CD4-positive, alpha-beta memory T cell (primary cell): ENCODE measurements at regions not wholly inside any gene's neighbourhood (a gene's known extent, or its start where the extent isn't known, plus 50 kb on each side); places are given as distances from the start of the nearest gene placed in this dataset.

Source experiments
- CTCF ChIA-PET: fragments of 350-600 bp; sonication (Branson Sonifier 250); formaldehyde crosslinking; loops from one replicate; lab custom pipeline; 2021; ENCODE audit warnings: inconsistent platforms; ENCODE audit not compliant: partially characterized antibody; lab: Charles Lee
- POLR2A ChIA-PET: fragments of 350-600 bp; sonication (Branson Sonifier 250); formaldehyde crosslinking; loops from one replicate; lab custom pipeline; 2021; ENCODE audit not compliant: partially characterized antibody; lab: Charles Lee
- DNase-seq, 5 donors: peaks; one replicate each; pipeline versions ENCODE4 v3.0.0 to v3.0.0-alpha.2; 2020 to 2022; ENCODE audit warnings: mixed read lengths in 1 of 5
- H3K27ac ChIP-seq: one replicate; pipeline ENCODE4 v1.7.0; 2013; ENCODE audit warnings: low read depth, low read length
- H3K27me3 ChIP-seq: 2 replicates; pipeline ENCODE4 v1.7.0; 2013; ENCODE audit warnings: mild to moderate bottlenecking, low read length, moderate library complexity; ENCODE audit not compliant: insufficient read depth
- H3K36me3 ChIP-seq: 2 replicates; pipeline ENCODE4 v1.7.0; 2013; ENCODE audit warnings: mild to moderate bottlenecking, low read length, moderate library complexity; ENCODE audit not compliant: insufficient read depth
- H3K4me1 ChIP-seq: 2 replicates; pipeline ENCODE4 v1.7.0; 2013; ENCODE audit warnings: mild to moderate bottlenecking, low read length, moderate library complexity; ENCODE audit not compliant: insufficient read depth
- H3K4me3 ChIP-seq, 2 donors: one replicate each; pipeline ENCODE4 v1.7.0; 2013; ENCODE audit warnings: low read length in 2 of 2, mild to moderate bottlenecking in 1 of 2
- H3K9me3 ChIP-seq, 2 donors: one replicate each; pipeline ENCODE4 v1.7.0; 2013; ENCODE audit warnings: low read length in 2 of 2, control low read depth in 1 of 2; ENCODE audit not compliant: control insufficient read depth in 1 of 2
- H3K27ac Mint-ChIP-seq, 7 donors: one replicate each; pipeline ENCODE4 v1.8.0; 2020 to 2021; ENCODE audit warnings: mixed read lengths in 7 of 7, mild to moderate bottlenecking in 6 of 7, inconsistent platforms in 3 of 7, moderate library complexity in 3 of 7
- H3K27me3 Mint-ChIP-seq, 2 donors: one replicate each; pipeline ENCODE4 v1.8.0; 2020 to 2021; ENCODE audit warnings: mixed read lengths in 2 of 2
- H3K36me3 Mint-ChIP-seq, 2 donors: one replicate each; pipeline ENCODE4 v1.8.0; 2020 to 2021; ENCODE audit warnings: mixed read lengths in 2 of 2, inconsistent platforms in 1 of 2, mild to moderate bottlenecking in 1 of 2
- H3K4me1 Mint-ChIP-seq, 4 donors: one replicate each; pipeline ENCODE4 v1.8.0; 2020 to 2021; ENCODE audit warnings: mixed read lengths in 4 of 4, mild to moderate bottlenecking in 1 of 4
- H3K4me3 Mint-ChIP-seq, 8 donors: one replicate each; pipeline ENCODE4 v1.8.0; 2020 to 2021; ENCODE audit warnings: mixed read lengths in 8 of 8, mild to moderate bottlenecking in 7 of 8, moderate library complexity in 6 of 8, inconsistent platforms in 3 of 8
- H3K9me3 Mint-ChIP-seq, 8 donors: one replicate each; pipeline ENCODE4 v1.8.0; 2020 to 2021; ENCODE audit warnings: mixed read lengths in 8 of 8, mild to moderate bottlenecking in 5 of 8, inconsistent platforms in 3 of 8, moderate library complexity in 1 of 8
- intact Hi-C: fragments of 100-400 bp; cut with micrococcal nuclease; formaldehyde crosslinking; loops from one replicate; pipeline ENCODE4 v1.15.1; 2023

- H3K9me3 ChIP-seq, result no peaks in the 10 kb centered on the region
- POLR2A ChIA-PET, result no interaction called here
Measured at GRCh38 chr3:174347474-174348138, 511.5 kb upstream of the NAALADL2 start.

GRCh38 chr3:174352227-174352626, 506.9 kb upstream of the NAALADL2 start:
- H3K9me3 ChIP-seq, result no peaks in the 10 kb centered on the region
- Mint-ChIP-seq H3K9me3 (peaks cover 2 to 16% (median 6%) of the 10 kb centered on the region in 8 donors), H3K4me3 (no peak overlapping the region), H3K27ac (no peak overlapping the region), H3K4me1 (no peaks in the 10 kb centered on the region), H3K36me3 (no peaks in the 10 kb centered on the region), H3K27me3 (no peaks in the 10 kb centered on the region)
- no peaks in the 10 kb centered on the region for H3K4me1 ChIP-seq
- no peaks in the 10 kb centered on the region for H3K36me3 ChIP-seq
- H3K27me3 ChIP-seq, result no peaks in the 10 kb centered on the region
- intact Hi-C loops, result no loop called here
- CTCF ChIA-PET, result no interaction called here
- DNase-seq, result no peak
- H3K4me3 ChIP-seq, result no peak overlapping the region
- no peak overlapping the region for H3K27ac ChIP-seq
- POLR2A ChIA-PET, result no interaction called here

More at GRCh38 chr3:174347474-174348138, 511.5 kb upstream of the NAALADL2 start:
- H3K36me3 Mint-ChIP-seq, result no peaks in the 10 kb centered on the region
- CTCF ChIA-PET, result no interaction called here
- H3K27me3 Mint-ChIP-seq, result no peaks in the 10 kb centered on the region
- DNase-seq, result no peak
- H3K27me3 ChIP-seq, result no peaks in the 10 kb centered on the region
- no peak overlapping the region for H3K27ac ChIP-seq
- no peak overlapping the region for H3K4me3 ChIP-seq
- intact Hi-C loops, result no loop called here
- no peaks in the 10 kb centered on the region for H3K4me1 Mint-ChIP-seq
- peaks cover 2 to 16% (median 7%) of the 10 kb centered on the region in 8 donors for H3K9me3 Mint-ChIP-seq
- H3K27ac Mint-ChIP-seq, result no peak overlapping the region
- H3K36me3 ChIP-seq, result no peaks in the 10 kb centered on the region
- H3K4me3 Mint-ChIP-seq, result no peak overlapping the region
- no peaks in the 10 kb centered on the region for H3K4me1 ChIP-seq

- Mint-ChIP-seq H3K27me3 (no peaks in the 10 kb centered on the region), H3K9me3 (peaks cover 0 to 7% (median 2%) of the 10 kb centered on the region in 8 donors), H3K4me1 (no peaks in the 10 kb centered on the region), H3K36me3 (no peaks in the 10 kb centered on the region), H3K4me3 (no peak overlapping the region), H3K27ac (no peak overlapping the region)
- Histone ChIP-seq H3K27ac (no peak overlapping the region), H3K27me3 (no peaks in the 10 kb centered on the region), H3K4me1 (no peaks in the 10 kb centered on the region), H3K4me3 (no peak overlapping the region), H3K36me3 (no peaks in the 10 kb centered on the region), H3K9me3 (no peaks in the 10 kb centered on the region)
- DNase-seq, result no peak
- CTCF ChIA-PET, result no interaction called here
- intact Hi-C loops, result no loop called here
- POLR2A ChIA-PET, result no interaction called here
Measured at GRCh38 chr3:174355505-174355904, 503.6 kb upstream of the NAALADL2 start.

- H3K27me3 ChIP-seq, result no peaks in the 10 kb centered on the region
- Mint-ChIP-seq H3K4me3 (no peak overlapping the region), H3K27me3 (no peaks in the 10 kb centered on the region), H3K4me1 (no peaks in the 10 kb centered on the region), H3K27ac (no peak overlapping the region), H3K36me3 (no peaks in the 10 kb centered on the region), H3K9me3 (peaks cover 0 to 5% (median 1%) of the 10 kb centered on the region in 8 donors)
- CTCF ChIA-PET, result no interaction called here
- H3K4me1 ChIP-seq, result no peaks in the 10 kb centered on the region
- H3K27ac ChIP-seq, result no peak overlapping the region
- H3K9me3 ChIP-seq, result no peaks in the 10 kb centered on the region
- H3K36me3 ChIP-seq, result no peaks in the 10 kb centered on the region
- POLR2A ChIA-PET, result no interaction called here
- no peak overlapping the region for H3K4me3 ChIP-seq
- intact Hi-C loops, result no loop called here
- no peak for DNase-seq
Measured at GRCh38 chr3:174356596-174356995, 502.5 kb upstream of the NAALADL2 start.

GRCh38 chr3:174358252-174358651, 500.9 kb upstream of the NAALADL2 start:
- CTCF ChIA-PET, result no interaction called here
- Mint-ChIP-seq H3K27me3 (no peaks in the 10 kb centered on the region), H3K36me3 (no peaks in the 10 kb centered on the region), H3K4me3 (no peak overlapping the region), H3K9me3 (peaks cover 0 to 5% (median 0%) of the 10 kb centered on the region in 8 donors), H3K27ac (no peak overlapping the region), H3K4me1 (no peaks in the 10 kb centered on the region)
- H3K4me3 ChIP-seq, result no peak overlapping the region
- intact Hi-C loops, result no loop called here
- no peaks in the 10 kb centered on the region for H3K9me3 ChIP-seq
- H3K27ac ChIP-seq, result no peak overlapping the region
- no peaks in the 10 kb centered on the region for H3K27me3 ChIP-seq
- no peak for DNase-seq
- POLR2A ChIA-PET, result no interaction called here
- no peaks in the 10 kb centered on the region for H3K4me1 ChIP-seq
- no peaks in the 10 kb centered on the region for H3K36me3 ChIP-seq

- H3K4me1 ChIP-seq, result no peaks in the 10 kb centered on the region
- H3K9me3 Mint-ChIP-seq, result peaks cover 0 to 7% (median 3%) of the 10 kb centered on the region in 8 donors
- H3K4me1 Mint-ChIP-seq, result no peaks in the 10 kb centered on the region
- H3K27ac Mint-ChIP-seq, result no peak overlapping the region
- H3K9me3 ChIP-seq, result no peaks in the 10 kb centered on the region
- no peaks in the 10 kb centered on the region for H3K27me3 ChIP-seq
- no peak overlapping the region for H3K4me3 Mint-ChIP-seq
- no peak overlapping the region for H3K4me3 ChIP-seq
- no peaks in the 10 kb centered on the region for H3K27me3 Mint-ChIP-seq
- intact Hi-C loops, result no loop called here
- POLR2A ChIA-PET, result no interaction called here
- H3K36me3 ChIP-seq, result no peaks in the 10 kb centered on the region
- CTCF ChIA-PET, result no interaction called here
- no peaks in the 10 kb centered on the region for H3K36me3 Mint-ChIP-seq
- H3K27ac ChIP-seq, result no peak overlapping the region
- no peak for DNase-seq
Measured at GRCh38 chr3:174362556-174362955, 496.6 kb upstream of the NAALADL2 start.

GRCh38 chr3:174363256-174363655, 495.9 kb upstream of the NAALADL2 start:
- POLR2A ChIA-PET, result no interaction called here
- no peaks in the 10 kb centered on the region for H3K4me1 ChIP-seq
- H3K27ac Mint-ChIP-seq, result no peak overlapping the region
- H3K4me3 Mint-ChIP-seq, result no peak overlapping the region
- DNase-seq, result no peak
- H3K27me3 Mint-ChIP-seq, result no peaks in the 10 kb centered on the region
- H3K4me1 Mint-ChIP-seq, result no peaks in the 10 kb centered on the region
- H3K9me3 ChIP-seq, result no peaks in the 10 kb centered on the region
- H3K9me3 Mint-ChIP-seq, result peaks cover under 1 to 7% (median 3%) of the 10 kb centered on the region in 8 donors
- H3K27me3 ChIP-seq, result no peaks in the 10 kb centered on the region
- H3K36me3 ChIP-seq, result no peaks in the 10 kb centered on the region
- H3K27ac ChIP-seq, result no peak overlapping the region
- intact Hi-C loops, result no loop called here
- H3K4me3 ChIP-seq, result no peak overlapping the region
- CTCF ChIA-PET, result no interaction called here
- H3K36me3 Mint-ChIP-seq, result no peaks in the 10 kb centered on the region
